ENCODE measurements at regions not wholly inside any gene's neighbourhood (a gene's known extent, or its start where the extent isn't known, plus 50 kb on each side); places are given as distances from the start of the nearest gene placed in this dataset.

DNA sequence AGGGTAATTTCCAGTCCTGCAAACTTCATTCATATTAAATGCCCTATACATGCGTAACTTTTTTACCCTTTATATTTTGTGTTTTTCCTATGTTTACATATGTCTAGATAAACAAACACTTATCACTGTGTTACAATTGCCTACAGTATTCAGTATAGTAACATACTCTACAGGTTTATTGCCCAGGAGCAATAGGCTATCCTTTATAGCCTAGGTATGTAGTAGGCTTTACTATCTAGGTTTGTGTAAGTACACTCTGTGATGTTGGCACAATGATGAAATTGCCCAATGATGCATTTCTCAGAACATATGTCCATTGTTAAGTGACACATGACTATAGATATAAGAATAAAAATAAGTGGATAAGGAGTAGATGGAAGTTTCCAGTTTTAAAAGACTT is 345.5 kb upstream of the C1orf87 start:
- no peaks in the 10 kb centered on the region for H3K36me3 ChIP-seq (ENCODE audit: control insufficient read depth, insufficient read depth, low read length)
- no peaks in the 10 kb centered on the region for H3K9me3 ChIP-seq (ENCODE audit: control insufficient read depth in 2 of 2, low read length in 2 of 2)
- H3K4me3 ChIP-seq (ENCODE audit: low read depth, low read length): no peak overlapping the region
- no peaks in the 10 kb centered on the region for H3K27me3 ChIP-seq (ENCODE audit: control insufficient read depth, insufficient read depth, low read length)
- no peaks in the 10 kb centered on the region for H3K27me3 Mint-ChIP-seq
- no peak overlapping the region for H3K4me3 Mint-ChIP-seq
- H3K27ac Mint-ChIP-seq: no peak overlapping the region
- no peaks in the 10 kb centered on the region for H3K4me1 ChIP-seq (ENCODE audit: control insufficient read depth, insufficient read depth, low read length, poor library complexity, severe bottlenecking)
- H3K4me1 Mint-ChIP-seq: no peaks in the 10 kb centered on the region
- peaks cover 0 to 9% (median 5%) of the 10 kb centered on the region in 7 donors for H3K9me3 Mint-ChIP-seq
- DNase-seq: no peak
- no peak overlapping the region for H3K27ac ChIP-seq (ENCODE audit: insufficient read depth, low read length, poor library complexity, severe bottlenecking)
- no peak for ATAC-seq (ENCODE audit: low read depth in 2 of 2)
- no peaks in the 10 kb centered on the region for H3K36me3 Mint-ChIP-seq

DNA sequence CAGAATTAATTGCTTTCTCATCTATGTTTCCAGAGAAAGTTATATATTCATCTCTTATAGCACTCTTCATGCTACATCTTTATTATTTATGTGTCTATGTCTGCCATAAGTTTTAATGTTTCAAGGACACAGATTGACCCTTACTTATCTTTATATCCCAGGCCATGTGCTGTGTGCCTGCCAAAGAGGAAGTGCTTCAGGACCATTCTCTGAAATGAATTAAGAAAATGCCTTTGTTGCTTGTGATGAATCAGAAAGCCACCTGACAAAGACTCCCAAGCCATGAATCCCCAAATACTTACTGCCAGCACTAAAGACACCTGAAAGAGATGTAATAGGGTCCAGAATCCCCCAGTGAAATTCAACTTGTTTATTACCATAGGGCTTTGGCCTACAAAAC is 342.1 kb upstream of the C1orf87 start:
- DNase-seq: no peak
- no peaks in the 10 kb centered on the region for H3K36me3 ChIP-seq (ENCODE audit: control insufficient read depth, insufficient read depth, low read length)

DNA sequence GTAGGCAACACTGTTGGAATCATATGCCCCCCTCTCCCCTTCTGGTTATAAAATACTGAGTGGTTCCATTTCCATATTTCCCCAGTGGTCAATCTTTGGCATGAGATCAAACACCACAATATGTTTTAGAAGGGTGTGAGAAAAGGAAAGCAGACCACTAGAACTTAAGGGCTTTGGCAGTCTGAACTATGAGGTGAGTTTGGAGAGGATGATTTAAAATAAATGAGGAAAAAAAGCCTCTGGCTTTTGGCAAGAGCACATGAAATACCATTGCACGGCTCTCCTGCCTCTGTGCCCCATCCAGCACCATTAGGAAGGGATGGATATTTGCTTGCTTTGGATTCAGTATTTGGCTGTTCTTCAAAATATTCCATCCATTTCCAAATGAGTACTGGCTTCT is 339.5 kb upstream of the C1orf87 start:
- no peak overlapping the region for H3K4me3 Mint-ChIP-seq
- no peak overlapping the region for H3K4me3 ChIP-seq (ENCODE audit: low read depth, low read length)
- no peaks in the 10 kb centered on the region for H3K27me3 Mint-ChIP-seq
- no peaks in the 10 kb centered on the region for H3K27me3 ChIP-seq (ENCODE audit: control insufficient read depth, insufficient read depth, low read length)
- no peaks in the 10 kb centered on the region for H3K4me1 Mint-ChIP-seq
- peaks cover 0 to 9% (median 4%) of the 10 kb centered on the region in 7 donors for H3K9me3 Mint-ChIP-seq
- ATAC-seq (ENCODE audit: low read depth in 2 of 2): no peak
- no peaks in the 10 kb centered on the region for H3K36me3 Mint-ChIP-seq
- no peak overlapping the region for H3K27ac Mint-ChIP-seq
- H3K4me1 ChIP-seq (ENCODE audit: control insufficient read depth, insufficient read depth, low read length, poor library complexity, severe bottlenecking): no peaks in the 10 kb centered on the region
- no peaks in the 10 kb centered on the region for H3K9me3 ChIP-seq (ENCODE audit: control insufficient read depth in 2 of 2, low read length in 2 of 2)
- DNase-seq: no peak
- no peaks in the 10 kb centered on the region for H3K36me3 ChIP-seq (ENCODE audit: control insufficient read depth, insufficient read depth, low read length)
- no peak overlapping the region for H3K27ac ChIP-seq (ENCODE audit: insufficient read depth, low read length, poor library complexity, severe bottlenecking)

More for the DNA sequence above, 342.1 kb upstream of the C1orf87 start:
- peaks cover 0 to 9% (median 3%) of the 10 kb centered on the region in 7 donors for H3K9me3 Mint-ChIP-seq
- H3K4me3 Mint-ChIP-seq: no peak overlapping the region
- no peaks in the 10 kb centered on the region for H3K27me3 ChIP-seq (ENCODE audit: control insufficient read depth, insufficient read depth, low read length)
- no peaks in the 10 kb centered on the region for H3K4me1 Mint-ChIP-seq
- no peak overlapping the region for H3K27ac ChIP-seq (ENCODE audit: insufficient read depth, low read length, poor library complexity, severe bottlenecking)
- no peak overlapping the region for H3K4me3 ChIP-seq (ENCODE audit: low read depth, low read length)
- no peaks in the 10 kb centered on the region for H3K36me3 Mint-ChIP-seq
- H3K27ac Mint-ChIP-seq: no peak overlapping the region
- no peaks in the 10 kb centered on the region for H3K9me3 ChIP-seq (ENCODE audit: control insufficient read depth in 2 of 2, low read length in 2 of 2)
- H3K27me3 Mint-ChIP-seq: no peaks in the 10 kb centered on the region
- no peaks in the 10 kb centered on the region for H3K4me1 ChIP-seq (ENCODE audit: control insufficient read depth, insufficient read depth, low read length, poor library complexity, severe bottlenecking)
- no peak for ATAC-seq (ENCODE audit: low read depth in 2 of 2)

DNA sequence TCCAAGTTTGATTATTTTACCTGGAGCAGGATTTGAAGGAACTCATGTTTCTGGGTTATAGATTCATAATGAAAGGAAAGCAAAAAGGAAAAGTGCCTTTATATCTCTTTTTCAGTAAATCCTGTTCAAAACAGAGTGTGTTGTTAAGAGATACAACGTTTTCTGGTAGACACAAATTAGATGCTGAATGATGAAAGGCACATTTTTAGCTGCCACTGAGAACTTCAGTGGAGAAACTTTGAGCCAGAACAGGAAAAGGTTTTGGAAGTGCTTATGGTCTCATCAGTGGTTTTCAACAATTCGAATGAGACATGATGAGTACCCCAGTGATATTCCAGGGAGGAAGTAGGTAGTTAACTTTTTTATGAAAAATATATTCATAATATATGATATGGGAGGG is 338.0 kb upstream of the C1orf87 start:
- no peaks in the 10 kb centered on the region for H3K4me1 Mint-ChIP-seq
- Histone ChIP-seq H3K4me3 (ENCODE audit: low read depth, low read length) (no peak overlapping the region), H3K27me3 (ENCODE audit: control insufficient read depth, insufficient read depth, low read length) (no peaks in the 10 kb centered on the region), H3K4me1 (ENCODE audit: control insufficient read depth, insufficient read depth, low read length, poor library complexity, severe bottlenecking) (no peaks in the 10 kb centered on the region), H3K9me3 (ENCODE audit: control insufficient read depth in 2 of 2, low read length in 2 of 2) (no peaks in the 10 kb centered on the region), H3K36me3 (ENCODE audit: control insufficient read depth, insufficient read depth, low read length) (no peaks in the 10 kb centered on the region), H3K27ac (ENCODE audit: insufficient read depth, low read length, poor library complexity, severe bottlenecking) (no peak overlapping the region)
- peaks cover 0 to 8% (median under 1%) of the 10 kb centered on the region in 7 donors for H3K9me3 Mint-ChIP-seq
- H3K4me3 Mint-ChIP-seq: no peak overlapping the region
- H3K27me3 Mint-ChIP-seq: no peaks in the 10 kb centered on the region
- ATAC-seq (ENCODE audit: low read depth in 2 of 2): no peak
- no peaks in the 10 kb centered on the region for H3K36me3 Mint-ChIP-seq
- H3K27ac Mint-ChIP-seq: no peak overlapping the region
- DNase-seq: no peak

DNA sequence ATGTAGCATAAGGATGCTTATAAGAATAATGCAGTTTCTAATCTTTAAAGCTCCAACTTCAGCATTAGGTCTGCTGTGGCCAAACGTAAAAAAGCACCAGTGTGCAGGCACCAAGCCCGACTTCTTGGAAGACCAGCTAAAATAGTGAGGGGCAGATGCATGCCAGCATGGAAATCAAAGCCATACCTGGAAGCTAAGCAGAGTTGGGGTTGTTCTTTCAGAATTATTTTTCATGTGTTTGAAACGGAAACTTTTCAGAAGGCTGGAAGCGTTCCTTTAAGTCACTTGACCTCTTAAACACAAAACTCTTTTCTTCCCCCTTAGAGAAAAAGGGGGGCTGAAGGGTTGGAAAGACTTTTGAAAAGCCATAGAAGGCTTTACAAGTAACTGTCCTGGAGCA is 329.2 kb upstream of the C1orf87 start:
- Histone ChIP-seq H3K4me3 (ENCODE audit: low read depth, low read length) (no peak overlapping the region), H3K9me3 (ENCODE audit: control insufficient read depth in 2 of 2, low read length in 2 of 2) (no peaks in the 10 kb centered on the region), H3K36me3 (ENCODE audit: control insufficient read depth, insufficient read depth, low read length) (no peaks in the 10 kb centered on the region), H3K27ac (ENCODE audit: insufficient read depth, low read length, poor library complexity, severe bottlenecking) (no peak overlapping the region), H3K4me1 (ENCODE audit: control insufficient read depth, insufficient read depth, low read length, poor library complexity, severe bottlenecking) (no peaks in the 10 kb centered on the region), H3K27me3 (ENCODE audit: control insufficient read depth, insufficient read depth, low read length) (no peaks in the 10 kb centered on the region)
- Mint-ChIP-seq H3K36me3 (no peaks in the 10 kb centered on the region), H3K27ac (no peak overlapping the region), H3K9me3 (peaks cover 0 to 8% (median 0%) of the 10 kb centered on the region in 7 donors), H3K27me3 (no peaks in the 10 kb centered on the region), H3K4me3 (no peak overlapping the region), H3K4me1 (no peaks in the 10 kb centered on the region)
- DNase-seq (no peak), ATAC-seq (ENCODE audit: low read depth in 2 of 2) (no peak)

DNA sequence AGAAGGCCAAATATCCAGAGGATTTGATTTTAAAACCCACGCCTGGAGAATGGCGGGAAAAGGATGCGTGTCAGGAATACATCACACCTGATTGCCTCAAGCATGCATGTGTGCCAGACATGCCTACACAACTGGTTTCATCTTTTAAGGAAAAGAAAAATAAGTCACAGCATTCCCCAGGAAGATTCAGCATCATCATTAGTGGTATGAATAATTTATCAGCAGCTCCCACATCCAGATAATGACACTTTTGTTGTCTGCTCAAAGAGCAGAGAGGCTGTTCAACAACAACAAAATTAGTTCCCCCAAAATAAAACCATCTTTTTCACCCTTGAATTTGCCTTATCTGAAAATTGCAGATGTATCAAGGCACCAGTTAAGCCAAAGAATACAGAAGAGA is 328.6 kb upstream of the C1orf87 start:
- H3K27ac Mint-ChIP-seq: no peak overlapping the region
- Histone ChIP-seq H3K4me1 (ENCODE audit: control insufficient read depth, insufficient read depth, low read length, poor library complexity, severe bottlenecking) (no peaks in the 10 kb centered on the region), H3K36me3 (ENCODE audit: control insufficient read depth, insufficient read depth, low read length) (no peaks in the 10 kb centered on the region), H3K9me3 (ENCODE audit: control insufficient read depth in 2 of 2, low read length in 2 of 2) (no peaks in the 10 kb centered on the region), H3K4me3 (ENCODE audit: low read depth, low read length) (no peak overlapping the region), H3K27me3 (ENCODE audit: control insufficient read depth, insufficient read depth, low read length) (no peaks in the 10 kb centered on the region), H3K27ac (ENCODE audit: insufficient read depth, low read length, poor library complexity, severe bottlenecking) (no peak overlapping the region)
- no peaks in the 10 kb centered on the region for H3K27me3 Mint-ChIP-seq
- H3K4me1 Mint-ChIP-seq: no peaks in the 10 kb centered on the region
- H3K4me3 Mint-ChIP-seq: no peak overlapping the region
- DNase-seq (no peak), ATAC-seq (ENCODE audit: low read depth in 2 of 2) (no peak)
- peaks cover 0 to 8% (median 0%) of the 10 kb centered on the region in 7 donors for H3K9me3 Mint-ChIP-seq
- no peaks in the 10 kb centered on the region for H3K36me3 Mint-ChIP-seq

DNA sequence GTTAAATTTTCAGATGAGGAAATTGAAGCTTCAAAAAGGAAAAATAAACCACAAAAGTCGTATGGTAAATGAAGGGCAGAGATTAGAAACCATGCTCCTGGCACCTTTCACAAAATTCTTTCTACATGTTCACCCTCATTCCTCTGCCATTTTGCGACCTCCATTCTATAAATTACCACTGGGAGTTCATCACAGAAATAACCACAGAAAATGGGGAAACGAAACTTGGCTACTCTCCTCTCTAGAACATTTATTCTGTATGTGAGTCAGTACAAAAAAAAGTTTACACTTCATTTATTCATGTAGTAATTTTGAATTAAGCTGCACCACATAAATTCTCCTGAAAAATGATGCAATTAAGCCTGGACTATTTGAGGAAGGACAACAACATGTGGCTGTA is 320.9 kb upstream of the C1orf87 start:
- DNase-seq: no peak
- Mint-ChIP-seq H3K27me3 (no peaks in the 10 kb centered on the region), H3K36me3 (no peaks in the 10 kb centered on the region), H3K9me3 (peaks cover 0 to 6% (median 3%) of the 10 kb centered on the region in 7 donors), H3K4me3 (no peak overlapping the region), H3K4me1 (no peaks in the 10 kb centered on the region), H3K27ac (no peak overlapping the region)
- no peak for ATAC-seq (ENCODE audit: low read depth in 2 of 2)
- Histone ChIP-seq H3K36me3 (ENCODE audit: control insufficient read depth, insufficient read depth, low read length) (no peaks in the 10 kb centered on the region), H3K4me1 (ENCODE audit: control insufficient read depth, insufficient read depth, low read length, poor library complexity, severe bottlenecking) (no peaks in the 10 kb centered on the region), H3K27me3 (ENCODE audit: control insufficient read depth, insufficient read depth, low read length) (no peaks in the 10 kb centered on the region), H3K27ac (ENCODE audit: insufficient read depth, low read length, poor library complexity, severe bottlenecking) (no peak overlapping the region), H3K4me3 (ENCODE audit: low read depth, low read length) (no peak overlapping the region), H3K9me3 (ENCODE audit: control insufficient read depth in 2 of 2, low read length in 2 of 2) (no peaks in the 10 kb centered on the region)

DNA sequence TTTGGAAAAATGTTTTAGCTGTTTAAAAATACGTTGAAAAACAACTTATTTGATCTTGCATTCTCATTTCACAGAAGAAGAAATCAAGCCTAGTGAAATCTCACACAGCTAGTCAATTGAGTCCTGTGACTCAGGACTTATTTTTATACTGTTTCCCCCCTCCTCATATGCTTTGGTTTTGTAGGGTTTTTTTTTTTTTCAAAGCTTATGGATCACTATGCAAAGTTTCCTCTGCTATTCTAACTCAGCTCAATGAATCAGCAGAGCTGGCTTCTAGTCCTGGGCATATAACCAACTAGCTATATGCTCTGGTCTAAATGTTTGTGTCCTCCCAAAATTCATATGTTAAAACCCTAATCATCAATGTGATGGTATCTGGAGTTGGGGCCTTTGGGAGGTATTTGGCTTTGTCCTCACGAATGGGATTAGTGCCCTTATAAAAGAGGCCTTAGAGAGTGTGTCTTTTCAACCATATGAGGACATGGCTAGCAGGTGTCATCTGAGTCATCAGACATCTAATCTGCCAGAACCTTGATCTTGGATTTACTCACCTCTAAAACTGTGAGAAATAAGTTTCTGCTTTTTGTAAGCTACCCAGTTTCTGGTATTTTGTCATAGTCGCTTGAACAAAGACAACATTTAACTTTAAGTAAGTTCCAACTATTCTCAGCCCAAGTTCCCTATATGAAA is 317.2 kb upstream of the C1orf87 start:
- Mint-ChIP-seq H3K4me3 (no peak overlapping the region), H3K9me3 (peaks cover 0 to 6% (median 4%) of the 10 kb centered on the region in 7 donors), H3K27me3 (no peaks in the 10 kb centered on the region), H3K4me1 (no peaks in the 10 kb centered on the region), H3K36me3 (no peaks in the 10 kb centered on the region), H3K27ac (no peak overlapping the region)
- ATAC-seq (ENCODE audit: low read depth in 2 of 2): no peak
- no peaks in the 10 kb centered on the region for H3K4me1 ChIP-seq (ENCODE audit: control insufficient read depth, insufficient read depth, low read length, poor library complexity, severe bottlenecking)
- H3K27ac ChIP-seq (ENCODE audit: insufficient read depth, low read length, poor library complexity, severe bottlenecking): no peak overlapping the region
- H3K4me3 ChIP-seq (ENCODE audit: low read depth, low read length): no peak overlapping the region
- no peak for DNase-seq
- H3K36me3 ChIP-seq (ENCODE audit: control insufficient read depth, insufficient read depth, low read length): no peaks in the 10 kb centered on the region
- H3K9me3 ChIP-seq (ENCODE audit: control insufficient read depth in 2 of 2, low read length in 2 of 2): no peaks in the 10 kb centered on the region
- no peaks in the 10 kb centered on the region for H3K27me3 ChIP-seq (ENCODE audit: control insufficient read depth, insufficient read depth, low read length)
